Sigmoid colon (tissue), 6 donors: ENCODE measurements at regions not wholly inside any gene's neighbourhood (a gene's known extent, or its start where the extent isn't known, plus 50 kb on each side); places are given as distances from the start of the nearest gene placed in this dataset.

ENCODE experiments used
- DNase-seq: peaks from one replicate; pipeline ENCODE4 v3.0.0-alpha.2; 2019
- H3K27ac ChIP-seq, 4 donors: fragments of 200-600 bp; sonication (generic); one replicate each; pipeline ENCODE4 v1.5.1; 2016 to 2019; ENCODE audit warnings: mild to moderate bottlenecking in 1 of 4
- H3K27me3 ChIP-seq, 3 donors: fragments of 200-600 bp; sonication (generic); one replicate each; pipeline ENCODE4 v1.5.1; 2019; ENCODE audit warnings: mild to moderate bottlenecking in 1 of 3
- H3K36me3 ChIP-seq, 4 donors: fragments of 200-600 bp; sonication (generic); one replicate each; pipeline ENCODE4 v1.5.1; 2016 to 2019
- H3K4me1 ChIP-seq, 4 donors: fragments of 200-600 bp; sonication (generic); one replicate each; pipeline ENCODE4 v1.5.1; 2017 to 2019
- H3K4me3 ChIP-seq, 4 donors: fragments of 200-600 bp; sonication (generic); one replicate each; pipeline ENCODE4 v1.5.1; 2017 to 2019; ENCODE audit warnings: mild to moderate bottlenecking in 2 of 4, moderate library complexity in 1 of 4
- H3K9me3 ChIP-seq, 4 donors: fragments of 200-600 bp in 3 of 4; sonication (generic) in 3 of 4; one replicate each; pipeline versions ENCODE4 v1.5.1 to v1.6.1; 2013 to 2019
- CTCF ChIP-seq, 4 experiments: fragments of 450-650 bp in 3 of 4; fragments of 200-600 bp in 1 of 4; IDR thresholded peaks; one replicate each; pipeline ENCODE4 v1.5.1; 2016 to 2019; ENCODE audit warnings: antibody characterized with exemption in 4 of 4, mild to moderate bottlenecking in 3 of 4, moderate library complexity in 2 of 4
- EP300 ChIP-seq, 4 donors: sonication (generic); formaldehyde crosslinking; IDR thresholded peaks; one replicate each; pipeline ENCODE4 v1.6.1; 2017; ENCODE audit warnings: antibody characterized with exemption in 4 of 4
- POLR2A ChIP-seq, 2 donors: fragments of 450-650 bp; IDR thresholded peaks; one replicate each; pipeline ENCODE4 v1.6.1; 2016; ENCODE audit warnings: antibody characterized with exemption in 2 of 2, mild to moderate bottlenecking in 2 of 2, moderate library complexity in 2 of 2
- POLR2AphosphoS5 ChIP-seq, 4 donors: sonication (generic); formaldehyde crosslinking; IDR thresholded peaks; one replicate each; pipeline ENCODE4 v1.6.1; 2017; ENCODE audit warnings: antibody characterized with exemption in 4 of 4
- WGBS, 2 donors: extraction: QIAGEN DNeasy Blood & Tissue Kit; methylation state at CpG; one replicate each; pipeline ENCODE4 v1.1.7; 2013; 5-methylcytosine and 5-hydroxymethylcytosine counted together
- intact Hi-C: fragments of 100-400 bp; cut with DNase I; formaldehyde crosslinking; loops from one replicate; pipeline ENCODE4 v1.15.1; 2023
- donor health status: healthy with polysubstance abuse.
- donor health status: healthy.

GRCh38 chr7:131944556-131945069, 388.2 kb upstream of the PODXL start:
- 85 to 89% methylated on average over 8 of the region's 8 CpGs for WGBS, 2 donors
- Histone ChIP-seq H3K27ac (no peak overlapping the region), H3K4me1 (peaks cover 0 to 15% (median 9%) of the 10 kb centered on the region in 4 donors), H3K4me3 (no peak overlapping the region), H3K9me3 (no peaks in the 10 kb centered on the region), H3K27me3 (peaks cover 0 to 14% (median 6%) of the 10 kb centered on the region in 3 donors), H3K36me3 (no peaks in the 10 kb centered on the region)
- TF ChIP-seq CTCF (IDR thresholded peaks at IDR 0.05) (no peak), POLR2A (IDR thresholded peaks at IDR 0.05) (no peak), POLR2AphosphoS5 (IDR thresholded peaks at IDR 0.05) (no peak), EP300 (IDR thresholded peaks at IDR 0.05) (no peak)
- DNase-seq, result no peak
- intact Hi-C loops, result loop anchor here (2.0 to 10.0 kb wide), 3 partner anchors 210 to 636 kb away; no protein-coding TSS in a partner anchor

GRCh38 chr7:131943646-131944045, 387.2 kb upstream of the PODXL start:
- H3K9me3 ChIP-seq, result no peaks in the 10 kb centered on the region
- no peak overlapping the region for H3K4me3 ChIP-seq
- DNase-seq, result no peak
- H3K27me3 ChIP-seq, result peaks cover 0 to 14% (median 6%) of the 10 kb centered on the region in 3 donors
- TF ChIP-seq POLR2AphosphoS5 (IDR thresholded peaks at IDR 0.05) (no peak), EP300 (IDR thresholded peaks at IDR 0.05) (no peak), POLR2A (IDR thresholded peaks at IDR 0.05) (no peak), CTCF (IDR thresholded peaks at IDR 0.05) (no peak)
- intact Hi-C loops, result loop anchor here (2.0 to 10.0 kb wide), 2 partner anchors 211 to 637 kb away; no protein-coding TSS in a partner anchor
- H3K36me3 ChIP-seq, result no peaks in the 10 kb centered on the region
- H3K27ac ChIP-seq, result no peak overlapping the region
- 85 to 89% methylated on average over 7 of the region's 7 CpGs for WGBS, 2 donors
- H3K4me1 ChIP-seq, result peaks cover 0 to 17% (median 9%) of the 10 kb centered on the region in 4 donors

GRCh38 chr7:131943211-131943610, 386.8 kb upstream of the PODXL start:
- no peak overlapping the region for H3K4me3 ChIP-seq
- H3K27ac ChIP-seq, result no peak overlapping the region
- 83 to 96% methylated on average over 4 of the region's 4 CpGs for WGBS, 2 donors
- TF ChIP-seq POLR2A (IDR thresholded peaks at IDR 0.05) (no peak), EP300 (IDR thresholded peaks at IDR 0.05) (no peak), CTCF (IDR thresholded peaks at IDR 0.05) (no peak)
- intact Hi-C loops, result loop anchor here (10.0 kb wide), 1 partner anchor 212 kb away; no protein-coding TSS in a partner anchor
- peaks cover 0 to 14% (median 9%) of the 10 kb centered on the region in 4 donors for H3K4me1 ChIP-seq
- DNase-seq, result no peak
- H3K27me3 ChIP-seq, result peaks cover 0 to 14% (median 6%) of the 10 kb centered on the region in 3 donors
- no peaks in the 10 kb centered on the region for H3K9me3 ChIP-seq
- no peaks in the 10 kb centered on the region for H3K36me3 ChIP-seq

GRCh38 chr7:131942287-131943150, 386.1 kb upstream of the PODXL start:
- TF ChIP-seq POLR2AphosphoS5 (IDR thresholded peaks at IDR 0.05) (no peak), CTCF (IDR thresholded peaks at IDR 0.05) (no peak), POLR2A (IDR thresholded peaks at IDR 0.05) (no peak), EP300 (IDR thresholded peaks at IDR 0.05) (no peak)
- peaks cover 0 to 14% (median 6%) of the 10 kb centered on the region in 3 donors for H3K27me3 ChIP-seq
- DNase-seq, result no peak
- intact Hi-C loops, result loop anchor here (10.0 kb wide), 1 partner anchor 212 kb away; no protein-coding TSS in a partner anchor
- H3K4me1 ChIP-seq, result peaks cover 0 to 14% (median 9%) of the 10 kb centered on the region in 4 donors
- H3K36me3 ChIP-seq, result no peaks in the 10 kb centered on the region
- WGBS, 2 donors, result 89 to 92% methylated on average over 11 of the region's 11 CpGs
- H3K4me3 ChIP-seq, result no peak overlapping the region
- H3K9me3 ChIP-seq, result no peaks in the 10 kb centered on the region
- H3K27ac ChIP-seq, result no peak overlapping the region
